Panc1 (cell line): ENCODE measurements at regions not wholly inside any gene's neighbourhood (a gene's known extent, or its start where the extent isn't known, plus 50 kb on each side); places are given as distances from the start of the nearest gene placed in this dataset.
"Not testable (repeated sequence)": the region's sequence is repeated elsewhere in the genome, so short reads cannot be mapped to it uniquely, and the experiment has no call there.

ENCODE experiments used
- ATAC-seq: fragments of 200-7000 bp; cut with Tn5 transposase; 2 replicates; pipeline ENCODE4 v1.9.1; 2020; ENCODE audit warnings: mild to moderate bottlenecking, moderate library complexity
- BruUV-seq: library from RNA; stranded (reverse); fragments of 400-500 nt; replicated peaks from 2 replicates; lab custom pipeline; 2021; lab: Mats Ljungman, UMichigan
- CTCF ChIA-PET: fragments of 300-600 bp; sonication (Branson Sonifier 250); formaldehyde crosslinking; loops from one replicate; lab custom pipeline; 2022; ENCODE audit warnings: antibody characterized with exemption; lab: Charles Lee
- POLR2A ChIA-PET: fragments of 300-600 bp; sonication (Branson Sonifier 250); formaldehyde crosslinking; loops from one replicate; lab custom pipeline; 2022; ENCODE audit warnings: antibody characterized with exemption; lab: Charles Lee
- DNase-seq: peaks from one replicate; pipeline ENCODE4 v3.0.0-alpha.2; 2010; ENCODE audit warnings: low read depth, low spot score
- H3K27ac ChIP-seq: 2 replicates; pipeline ENCODE4 v1.5.1; 2011; ENCODE audit warnings: mild to moderate bottlenecking, low read length, inconsistent platforms
- H3K27me3 ChIP-seq: fragments of 200-500 bp; sonication (Bioruptor generic); 2 replicates; pipeline ENCODE4 v1.6.0; 2014; ENCODE audit warnings: low read length, inconsistent platforms; ENCODE audit not compliant: control insufficient read depth, insufficient read depth
- H3K36me3 ChIP-seq: fragments of 200-500 bp; sonication (Bioruptor generic); 2 replicates; pipeline ENCODE4 v1.5.1; 2014; ENCODE audit warnings: inconsistent platforms, mild to moderate bottlenecking, low read length, moderate library complexity; ENCODE audit not compliant: control insufficient read depth, insufficient read depth
- H3K4me1 ChIP-seq: 2 replicates; pipeline ENCODE4 v1.5.1; 2011; ENCODE audit warnings: inconsistent platforms, mild to moderate bottlenecking, low read length, moderate library complexity; ENCODE audit not compliant: control insufficient read depth, insufficient read depth
- H3K4me3 ChIP-seq, 2 experiments: 2 replicates each; pipeline ENCODE4 v1.5.1; 2011 to 2012; ENCODE audit warnings: low read depth in 2 of 2, low read length in 2 of 2, mild to moderate bottlenecking in 2 of 2, inconsistent platforms in 1 of 2, moderate library complexity in 1 of 2
- H3K9me3 ChIP-seq: fragments of 200-500 bp; sonication (Bioruptor generic); 2 replicates; pipeline ENCODE4 v1.5.1; 2014; ENCODE audit warnings: low read depth, mild to moderate bottlenecking, inconsistent platforms, low read length, moderate library complexity; ENCODE audit not compliant: control insufficient read depth, insufficient read depth
- POLR2AphosphoS5 ChIP-seq: IDR thresholded peaks from 2 replicates; pipeline ENCODE4 v1.6.1; 2012; ENCODE audit warnings: mild to moderate bottlenecking, low read depth, low read length, moderate library complexity
- SIN3A ChIP-seq: IDR thresholded peaks from 2 replicates; pipeline ENCODE4 v1.6.1; 2012; ENCODE audit warnings: low read depth, mild to moderate bottlenecking, low read length, moderate library complexity, borderline replicate concordance; ENCODE audit not compliant: insufficient read depth
- TCF7L2 ChIP-seq: IDR thresholded peaks from 2 replicates; pipeline ENCODE4 v1.6.1; 2011; ENCODE audit warnings: mild to moderate bottlenecking, low read depth, low read length, inconsistent platforms
- in situ Hi-C: cut with HindIII; loops from 2 replicates; pipeline ENCODE4 v1.10.0; 2016; ENCODE audit warnings: low sequenced_read_pairs, low pct_unique_long_range_greater_than_20kb
- intact Hi-C: fragments of 100-400 bp; cut with micrococcal nuclease; formaldehyde crosslinking; loops from one replicate; pipeline ENCODE4 v1.10.0; 2022; ENCODE audit not compliant: unreplicated experiment
- TF ChIP-seq, protein P1 (sequence below): fragments of 450-650 bp; IDR thresholded peaks from 2 replicates; pipeline ENCODE4 v1.5.1; 2017; ENCODE audit warnings: mild to moderate bottlenecking
- TF ChIP-seq, protein P2 (sequence below), 2 experiments: IDR thresholded peaks; 2 replicates each; pipeline ENCODE4 v1.6.1; 2011 to 2012; ENCODE audit warnings: low read depth in 2 of 2, control low read depth in 1 of 2, low read length in 1 of 2, mild to moderate bottlenecking in 1 of 2, moderate library complexity in 1 of 2; ENCODE audit not compliant: insufficient read depth in 1 of 2

DNA sequence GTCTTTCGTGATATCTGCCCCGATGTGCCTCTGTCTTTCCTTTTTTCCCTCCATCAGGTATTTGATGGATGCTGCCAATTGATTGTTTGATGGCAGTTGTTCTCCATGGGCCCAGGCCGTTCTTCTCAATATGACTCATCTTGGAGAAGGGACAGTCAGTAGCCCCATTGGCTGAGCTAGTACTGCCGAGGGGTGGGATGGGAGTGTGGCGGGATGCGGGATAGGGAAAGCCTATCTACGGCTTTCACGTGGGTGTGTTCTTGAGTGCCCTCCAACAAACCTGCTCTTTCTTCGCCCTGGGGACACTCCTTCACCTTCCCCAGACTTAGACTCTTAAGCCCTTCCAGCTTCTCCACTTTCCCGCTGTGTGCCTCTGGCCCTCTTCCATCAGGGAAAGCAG, 159.4 kb downstream of the GOLGA8K start:
- H3K27me3 ChIP-seq, CTCF ChIA-PET, H3K27ac ChIP-seq, DNase-seq, in situ Hi-C loops, BruUV-seq, H3K4me1 ChIP-seq, POLR2A ChIA-PET, H3K4me3 ChIP-seq, H3K9me3 ChIP-seq, intact Hi-C loops, ATAC-seq, H3K36me3 ChIP-seq: not testable (repeated sequence)

DNA sequence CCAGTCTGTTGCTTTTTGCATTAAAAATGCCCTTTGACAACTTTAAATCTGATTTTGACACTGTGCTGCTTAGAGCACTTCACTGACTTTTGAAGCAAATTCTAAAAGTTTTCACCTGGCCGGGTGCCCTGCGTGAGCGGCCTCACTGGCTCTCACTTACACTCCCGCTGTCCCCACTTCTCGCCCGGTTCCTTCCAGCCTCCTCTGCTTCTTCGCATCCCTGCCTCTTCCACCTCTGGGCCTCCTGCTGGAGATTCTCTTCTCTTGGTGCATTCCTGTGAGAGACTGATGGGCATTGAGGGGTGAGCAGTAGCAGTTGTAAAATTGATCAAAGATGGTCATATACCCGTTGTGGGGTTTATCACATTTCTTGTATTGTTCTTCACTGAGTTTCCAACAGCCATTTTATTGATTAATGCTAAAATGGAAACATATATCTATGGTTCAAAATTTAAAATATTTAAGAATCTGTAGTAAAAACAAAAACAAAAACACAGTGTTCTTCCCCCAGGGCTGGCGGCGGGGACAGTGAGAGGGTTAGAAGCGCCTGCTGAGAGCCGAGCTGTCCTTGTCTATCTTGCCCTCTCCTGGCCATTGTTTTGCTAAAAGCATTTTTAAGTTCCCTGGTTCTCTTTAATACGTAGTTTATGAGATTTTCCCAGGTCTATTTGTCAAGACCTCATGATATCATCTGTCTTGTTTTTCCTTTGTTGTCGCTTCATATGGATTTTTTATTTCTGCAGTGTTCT, 160.1 kb downstream of the GOLGA8K start:
- DNase-seq, ATAC-seq, BruUV-seq, intact Hi-C loops, H3K27me3 ChIP-seq, H3K36me3 ChIP-seq, in situ Hi-C loops, H3K27ac ChIP-seq, POLR2A ChIA-PET, H3K4me3 ChIP-seq, H3K9me3 ChIP-seq, H3K4me1 ChIP-seq, CTCF ChIA-PET: not testable (repeated sequence)

DNA sequence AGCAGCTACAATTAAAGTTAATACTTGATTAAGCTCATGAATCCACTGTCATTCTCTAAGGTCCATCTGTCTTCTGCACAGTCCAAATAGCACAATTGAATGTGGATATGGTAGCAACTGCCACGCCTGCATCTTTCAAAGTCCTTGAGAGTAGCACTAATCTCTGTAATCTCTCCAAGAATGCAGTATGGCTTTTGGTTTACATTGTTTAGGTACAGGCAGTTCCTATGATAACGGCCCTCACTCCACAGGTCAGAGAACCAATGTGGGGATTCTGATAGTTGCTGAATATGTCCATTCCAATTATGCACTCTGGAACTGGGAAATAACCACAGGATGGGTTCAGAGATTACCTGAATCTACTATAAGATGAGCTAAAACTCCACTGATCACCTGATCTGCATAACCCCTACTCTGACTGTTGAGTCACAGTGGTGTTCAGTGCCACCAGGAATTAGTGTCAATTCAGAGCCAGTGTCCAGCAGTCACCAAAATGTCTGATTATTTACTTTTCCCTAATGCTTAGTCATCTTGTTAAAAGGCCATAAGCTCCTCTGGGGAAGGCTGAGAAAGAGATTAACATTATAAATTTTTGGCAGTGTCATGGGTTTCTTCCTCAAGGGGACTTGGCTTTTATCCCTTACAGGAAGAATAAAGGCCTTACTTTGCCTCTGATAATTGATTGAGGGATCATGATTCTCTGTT, 175.5 kb downstream of the GOLGA8K start:
- H3K27ac ChIP-seq, H3K36me3 ChIP-seq, in situ Hi-C loops, DNase-seq, CTCF ChIA-PET, POLR2A ChIA-PET, ATAC-seq, BruUV-seq, H3K4me1 ChIP-seq, H3K4me3 ChIP-seq, intact Hi-C loops, H3K27me3 ChIP-seq, H3K9me3 ChIP-seq: not testable (repeated sequence)

DNA sequence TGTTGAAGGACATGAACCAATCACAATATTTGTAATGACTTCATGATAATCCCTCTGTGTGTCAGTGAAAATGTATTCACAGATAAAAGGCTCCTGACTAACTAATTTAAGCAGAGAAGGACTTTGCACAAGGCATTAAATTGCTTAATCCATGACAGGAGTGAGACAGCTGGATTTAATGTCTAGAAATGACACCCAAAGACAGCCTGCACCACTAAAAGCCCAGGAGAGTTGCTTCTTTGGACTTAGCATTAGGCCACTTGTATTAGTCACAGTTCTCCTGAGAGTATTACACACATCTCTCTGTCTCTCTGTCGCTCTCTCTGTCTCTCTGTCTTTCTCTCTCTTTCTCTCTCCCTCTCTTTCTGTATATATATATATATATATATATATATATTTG, 180.4 kb downstream of the GOLGA8K start:
- in situ Hi-C loops = no loop called here
- ChIA-PET POLR2A (no interaction called here), CTCF (no interaction called here)
- no peak overlapping the region for H3K27ac ChIP-seq
- no TSS peak for BruUV-seq
- H3K36me3 ChIP-seq = no peaks in the 10 kb centered on the region
- intact Hi-C loops = no loop called here
- TF ChIP-seq, protein P1, sequence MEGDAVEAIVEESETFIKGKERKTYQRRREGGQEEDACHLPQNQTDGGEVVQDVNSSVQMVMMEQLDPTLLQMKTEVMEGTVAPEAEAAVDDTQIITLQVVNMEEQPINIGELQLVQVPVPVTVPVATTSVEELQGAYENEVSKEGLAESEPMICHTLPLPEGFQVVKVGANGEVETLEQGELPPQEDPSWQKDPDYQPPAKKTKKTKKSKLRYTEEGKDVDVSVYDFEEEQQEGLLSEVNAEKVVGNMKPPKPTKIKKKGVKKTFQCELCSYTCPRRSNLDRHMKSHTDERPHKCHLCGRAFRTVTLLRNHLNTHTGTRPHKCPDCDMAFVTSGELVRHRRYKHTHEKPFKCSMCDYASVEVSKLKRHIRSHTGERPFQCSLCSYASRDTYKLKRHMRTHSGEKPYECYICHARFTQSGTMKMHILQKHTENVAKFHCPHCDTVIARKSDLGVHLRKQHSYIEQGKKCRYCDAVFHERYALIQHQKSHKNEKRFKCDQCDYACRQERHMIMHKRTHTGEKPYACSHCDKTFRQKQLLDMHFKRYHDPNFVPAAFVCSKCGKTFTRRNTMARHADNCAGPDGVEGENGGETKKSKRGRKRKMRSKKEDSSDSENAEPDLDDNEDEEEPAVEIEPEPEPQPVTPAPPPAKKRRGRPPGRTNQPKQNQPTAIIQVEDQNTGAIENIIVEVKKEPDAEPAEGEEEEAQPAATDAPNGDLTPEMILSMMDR = no peak
- no peak for TF ChIP-seq POLR2AphosphoS5
- no peak for TF ChIP-seq TCF7L2
- TF ChIP-seq, protein P2, sequence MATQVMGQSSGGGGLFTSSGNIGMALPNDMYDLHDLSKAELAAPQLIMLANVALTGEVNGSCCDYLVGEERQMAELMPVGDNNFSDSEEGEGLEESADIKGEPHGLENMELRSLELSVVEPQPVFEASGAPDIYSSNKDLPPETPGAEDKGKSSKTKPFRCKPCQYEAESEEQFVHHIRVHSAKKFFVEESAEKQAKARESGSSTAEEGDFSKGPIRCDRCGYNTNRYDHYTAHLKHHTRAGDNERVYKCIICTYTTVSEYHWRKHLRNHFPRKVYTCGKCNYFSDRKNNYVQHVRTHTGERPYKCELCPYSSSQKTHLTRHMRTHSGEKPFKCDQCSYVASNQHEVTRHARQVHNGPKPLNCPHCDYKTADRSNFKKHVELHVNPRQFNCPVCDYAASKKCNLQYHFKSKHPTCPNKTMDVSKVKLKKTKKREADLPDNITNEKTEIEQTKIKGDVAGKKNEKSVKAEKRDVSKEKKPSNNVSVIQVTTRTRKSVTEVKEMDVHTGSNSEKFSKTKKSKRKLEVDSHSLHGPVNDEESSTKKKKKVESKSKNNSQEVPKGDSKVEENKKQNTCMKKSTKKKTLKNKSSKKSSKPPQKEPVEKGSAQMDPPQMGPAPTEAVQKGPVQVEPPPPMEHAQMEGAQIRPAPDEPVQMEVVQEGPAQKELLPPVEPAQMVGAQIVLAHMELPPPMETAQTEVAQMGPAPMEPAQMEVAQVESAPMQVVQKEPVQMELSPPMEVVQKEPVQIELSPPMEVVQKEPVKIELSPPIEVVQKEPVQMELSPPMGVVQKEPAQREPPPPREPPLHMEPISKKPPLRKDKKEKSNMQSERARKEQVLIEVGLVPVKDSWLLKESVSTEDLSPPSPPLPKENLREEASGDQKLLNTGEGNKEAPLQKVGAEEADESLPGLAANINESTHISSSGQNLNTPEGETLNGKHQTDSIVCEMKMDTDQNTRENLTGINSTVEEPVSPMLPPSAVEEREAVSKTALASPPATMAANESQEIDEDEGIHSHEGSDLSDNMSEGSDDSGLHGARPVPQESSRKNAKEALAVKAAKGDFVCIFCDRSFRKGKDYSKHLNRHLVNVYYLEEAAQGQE (IDR thresholded peaks at IDR 0.05; ENCODE audit: insufficient read depth in 1 of 2, low read depth in 2 of 2, low read length in 1 of 2) = no peak
- TF ChIP-seq SIN3A = no peak
- H3K9me3 ChIP-seq = 0 out of 2 replicates have a peak, but pooled peaks cover 4% of the 10 kb centered on the region
- no peak for DNase-seq
- ATAC-seq = no peak
- H3K4me3 ChIP-seq = no peak overlapping the region
- H3K27me3 ChIP-seq = no peaks in the 10 kb centered on the region
- no peaks in the 10 kb centered on the region for H3K4me1 ChIP-seq
